ENCODE measurements at regions not wholly inside any gene's neighbourhood (a gene's known extent, or its start where the extent isn't known, plus 50 kb on each side); places are given as distances from the start of the nearest gene placed in this dataset.

GRCh38 chr14:42510071-42510470 lies 903.4 kb downstream of the LRFN5 start:
- TF ChIP-seq POLR2A (IDR thresholded peaks at IDR 0.05) (no peak), CTCF (IDR thresholded peaks at IDR 0.05) (no peak), EP300 (IDR thresholded peaks at IDR 0.05; ENCODE audit: low read depth) (no peak)
